Right lobe of liver (tissue), 6 donors: ENCODE measurements at regions not wholly inside any gene's neighbourhood (a gene's known extent, or its start where the extent isn't known, plus 50 kb on each side); places are given as distances from the start of the nearest gene placed in this dataset.
"Not testable (repeated sequence)": the region's sequence is repeated elsewhere in the genome, so short reads cannot be mapped to it uniquely, and the experiment has no call there.

Experiments used
- ATAC-seq, 4 donors: fragments of 200-7000 bp; cut with Tn5 transposase; one replicate each; pipeline ENCODE4 v1.9.1; 2020; ENCODE audit warnings: mild to moderate bottlenecking in 4 of 4, moderate library complexity in 4 of 4
- DNase-seq, 3 donors: peaks; one replicate each; pipeline ENCODE4 v3.0.0-alpha.2; 2020
- H3K27ac ChIP-seq, 3 donors: fragments of 200-600 bp; one replicate each; pipeline ENCODE4 v1.8.0; 2022
- H3K27me3 ChIP-seq, 2 donors: fragments of 200-600 bp; one replicate each; pipeline ENCODE4 v1.8.0; 2022
- H3K36me3 ChIP-seq, 4 donors: fragments of 200-600 bp; sonication (generic) in 1 of 4; one replicate each; pipeline versions ENCODE4 v1.5.1 to v1.8.0; 2017 to 2022; ENCODE audit warnings: control low read depth in 1 of 4
- H3K4me1 ChIP-seq, 4 donors: fragments of 200-600 bp; sonication (generic) in 1 of 4; one replicate each; pipeline versions ENCODE4 v1.5.1 to v1.8.0; 2017 to 2022; ENCODE audit warnings: control low read depth in 1 of 4
- H3K4me3 ChIP-seq, 3 donors: fragments of 200-600 bp; one replicate each; pipeline ENCODE4 v1.8.0; 2022
- H3K9me3 ChIP-seq, 4 donors: fragments of 200-600 bp; sonication (generic) in 1 of 4; one replicate each; pipeline versions ENCODE4 v1.5.1 to v1.8.0; 2017 to 2022; ENCODE audit warnings: control low read depth in 1 of 4
- POLR2A ChIP-seq: fragments of 450-650 bp; IDR thresholded peaks from one replicate; pipeline ENCODE4 v1.6.1; 2017; ENCODE audit warnings: antibody characterized with exemption, mild to moderate bottlenecking
- WGBS: methylation state at CpG from one replicate; pipeline ENCODE4 v1.1.6; 2018; ENCODE audit warnings: low coverage, low lambda C conversion rate; ENCODE audit not compliant: insufficient coverage; ENCODE audit errors: missing lambda C conversion rate; 5-methylcytosine and 5-hydroxymethylcytosine counted together
- intact Hi-C, 2 donors: fragments of 100-400 bp; cut with DNase I; formaldehyde crosslinking; loops; one replicate each; pipeline versions ENCODE4 v1.11.2 to v1.14.1; 2022
- TF ChIP-seq, protein P1 (sequence below), 4 donors: fragments of 200-600 bp in 3 of 4; fragments of 450-650 bp in 1 of 4; IDR thresholded peaks; one replicate each; pipeline versions ENCODE4 v1.5.1 to v1.8.0; 2016 to 2022; ENCODE audit warnings: antibody characterized with exemption in 4 of 4, mild to moderate bottlenecking in 2 of 4
- donor health status: DM: no; HTN: yes; CAD: no.
- donor health status: DM: no; HTN: no; CAD: no.
- donor health status: DM: no; HTN: no; CAD: no.
- donor health status: DM: no; HTN: yes; CAD: no.
- donor health status: DM: no; HTN: yes; CAD: no.

DNA sequence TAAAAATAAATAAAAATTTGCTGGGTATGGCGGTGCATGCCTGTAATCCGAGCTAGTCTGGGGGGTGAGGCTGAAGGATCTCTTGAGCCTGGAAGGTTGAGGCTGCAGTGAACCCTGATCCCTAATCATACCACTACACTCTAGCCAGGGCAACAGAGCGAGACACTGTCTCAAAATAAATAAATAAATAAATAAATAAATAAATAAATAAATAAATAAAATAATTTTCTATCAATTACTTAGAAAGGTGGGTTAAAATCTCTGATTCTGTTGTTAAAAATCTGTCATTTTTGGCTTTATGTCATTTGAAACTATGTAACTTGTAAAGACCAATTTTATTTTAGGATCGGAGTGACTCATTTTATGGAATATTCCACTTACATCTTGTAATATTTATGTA lies 958.6 kb downstream of the NXPH1 start:
- ATAC-seq (no peak), DNase-seq (no peak)
- Histone ChIP-seq H3K9me3 (no peaks in the 10 kb centered on the region), H3K27me3 (no peaks in the 10 kb centered on the region), H3K27ac (no peak overlapping the region), H3K4me3 (no peak overlapping the region), H3K4me1 (no peaks in the 10 kb centered on the region), H3K36me3 (no peaks in the 10 kb centered on the region)
- 60% methylated on average over 4 of the region's 4 CpGs for WGBS
- intact Hi-C loops, result no loop called here
- TF ChIP-seq, protein P1, sequence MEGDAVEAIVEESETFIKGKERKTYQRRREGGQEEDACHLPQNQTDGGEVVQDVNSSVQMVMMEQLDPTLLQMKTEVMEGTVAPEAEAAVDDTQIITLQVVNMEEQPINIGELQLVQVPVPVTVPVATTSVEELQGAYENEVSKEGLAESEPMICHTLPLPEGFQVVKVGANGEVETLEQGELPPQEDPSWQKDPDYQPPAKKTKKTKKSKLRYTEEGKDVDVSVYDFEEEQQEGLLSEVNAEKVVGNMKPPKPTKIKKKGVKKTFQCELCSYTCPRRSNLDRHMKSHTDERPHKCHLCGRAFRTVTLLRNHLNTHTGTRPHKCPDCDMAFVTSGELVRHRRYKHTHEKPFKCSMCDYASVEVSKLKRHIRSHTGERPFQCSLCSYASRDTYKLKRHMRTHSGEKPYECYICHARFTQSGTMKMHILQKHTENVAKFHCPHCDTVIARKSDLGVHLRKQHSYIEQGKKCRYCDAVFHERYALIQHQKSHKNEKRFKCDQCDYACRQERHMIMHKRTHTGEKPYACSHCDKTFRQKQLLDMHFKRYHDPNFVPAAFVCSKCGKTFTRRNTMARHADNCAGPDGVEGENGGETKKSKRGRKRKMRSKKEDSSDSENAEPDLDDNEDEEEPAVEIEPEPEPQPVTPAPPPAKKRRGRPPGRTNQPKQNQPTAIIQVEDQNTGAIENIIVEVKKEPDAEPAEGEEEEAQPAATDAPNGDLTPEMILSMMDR (IDR thresholded peaks at IDR 0.05), result no peak
- TF ChIP-seq POLR2A, result no peak

DNA sequence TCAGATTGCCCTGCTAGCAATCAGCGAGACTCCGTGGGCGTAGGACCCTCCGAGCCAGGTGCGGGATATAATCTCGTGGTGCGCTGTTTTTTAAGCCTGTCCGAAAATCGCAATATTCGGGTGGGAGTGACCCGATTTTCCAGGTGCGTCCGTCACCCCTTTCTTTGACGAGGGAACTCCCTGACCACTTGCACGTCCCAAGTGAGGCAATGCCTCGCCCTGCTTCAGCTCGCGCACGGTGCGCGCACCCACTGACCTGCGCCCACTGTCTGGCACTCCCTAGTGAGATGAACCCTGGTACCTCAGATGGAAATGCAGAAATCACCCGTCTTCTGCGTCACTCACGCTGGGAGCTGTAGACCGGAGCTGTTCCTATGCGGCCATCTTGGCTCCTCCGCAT lies 971.0 kb downstream of the NXPH1 start:
- WGBS, result 90% methylated on average over 9 of the region's 28 CpGs
- H3K36me3 ChIP-seq, DNase-seq, ATAC-seq, H3K4me1 ChIP-seq, intact Hi-C loops, H3K9me3 ChIP-seq, H3K27me3 ChIP-seq, H3K4me3 ChIP-seq, H3K27ac ChIP-seq: not testable (repeated sequence)

- no peaks in the 10 kb centered on the region for H3K9me3 ChIP-seq
- H3K27me3 ChIP-seq, result no peaks in the 10 kb centered on the region
- intact Hi-C loops, result no loop called here
- no peak for ATAC-seq
- 27% methylated on average over 4 of the region's 4 CpGs for WGBS
- DNase-seq, result no peak
- H3K4me3 ChIP-seq, result no peak overlapping the region
- H3K4me1 ChIP-seq, result no peaks in the 10 kb centered on the region
- no peaks in the 10 kb centered on the region for H3K36me3 ChIP-seq
- TF ChIP-seq, protein P1 (IDR thresholded peaks at IDR 0.05), result no peak
- TF ChIP-seq POLR2A, result no peak
- H3K27ac ChIP-seq, result no peak overlapping the region
These were observed 974.4 kb downstream of the NXPH1 start for GRCh38 chr7:9407816-9408215.

DNA sequence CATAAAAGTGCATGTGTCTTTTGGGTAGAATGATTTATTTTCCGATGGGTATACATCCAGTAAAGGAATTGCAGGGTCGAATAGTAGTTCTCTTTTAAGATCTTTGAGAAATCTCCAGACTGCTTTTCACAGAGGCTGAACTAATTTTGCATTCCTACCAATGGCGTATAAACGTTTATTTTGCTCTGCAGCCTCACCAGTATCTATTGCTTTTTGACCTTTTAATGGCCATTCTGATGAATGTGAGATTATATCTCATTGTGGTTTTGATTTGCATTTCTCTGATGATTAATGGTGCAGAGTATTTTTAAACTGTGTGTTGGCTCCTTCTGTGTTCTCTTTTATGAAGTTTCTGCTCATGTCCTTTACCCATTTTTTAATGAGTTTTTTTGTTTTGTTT lies 1020.1 kb downstream of the NXPH1 start:
- no peaks in the 10 kb centered on the region for H3K27me3 ChIP-seq
- no peak overlapping the region for H3K4me3 ChIP-seq
- WGBS, result 55% methylated on average over 4 of the region's 4 CpGs
- intact Hi-C loops, result no loop called here
- H3K27ac ChIP-seq, result no peak overlapping the region
- no peaks in the 10 kb centered on the region for H3K36me3 ChIP-seq
- no peaks in the 10 kb centered on the region for H3K9me3 ChIP-seq
- no peak for ATAC-seq
- TF ChIP-seq POLR2A, result no peak
- TF ChIP-seq, protein P1 (IDR thresholded peaks at IDR 0.05), result no peak
- H3K4me1 ChIP-seq, result no peaks in the 10 kb centered on the region
- no peak for DNase-seq

DNA sequence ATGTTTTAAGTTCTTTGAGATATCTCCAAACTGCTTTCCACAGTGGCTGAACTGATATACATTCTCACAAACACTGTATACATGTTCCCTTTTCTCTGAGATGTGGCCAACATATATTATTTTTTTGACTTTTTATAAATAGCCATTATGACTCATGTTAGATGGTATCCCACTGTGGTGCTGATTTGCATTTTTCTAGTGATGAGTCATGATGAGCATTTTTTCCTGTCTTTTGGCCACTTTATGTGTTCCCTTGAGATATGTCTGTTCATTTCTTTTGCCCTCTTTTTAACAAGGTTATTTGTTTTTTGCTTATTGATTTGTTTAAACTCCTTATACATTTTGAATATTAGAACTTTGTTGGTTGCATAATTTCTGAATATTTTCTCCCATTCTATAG lies 1055.1 kb downstream of the NXPH1 start:
- H3K27me3 ChIP-seq, result no peaks in the 10 kb centered on the region
- intact Hi-C loops, result no loop called here
- TF ChIP-seq POLR2A, result no peak
- TF ChIP-seq, protein P1 (IDR thresholded peaks at IDR 0.05), result no peak
- H3K9me3 ChIP-seq, result no peaks in the 10 kb centered on the region
- no peak overlapping the region for H3K27ac ChIP-seq
- ATAC-seq (no peak), DNase-seq (no peak)
- no peaks in the 10 kb centered on the region for H3K36me3 ChIP-seq
- H3K4me1 ChIP-seq, result no peaks in the 10 kb centered on the region
- no peak overlapping the region for H3K4me3 ChIP-seq
